GM23338 (cell line): ENCODE measurements at regions not wholly inside any gene's neighbourhood (a gene's known extent, or its start where the extent isn't known, plus 50 kb on each side); places are given as distances from the start of the nearest gene placed in this dataset.
A peak's percentile ranks its signal among the peaks of the same experiment; 100 is the strongest.

Experiments used
- ATAC-seq: fragments of 200-7000 bp; cut with Tn5 transposase; 3 replicates; pipeline ENCODE4 v1.9.1; 2020
- DNase-seq: peaks from one replicate; pipeline ENCODE4 v3.0.0-alpha.2; 2015; ENCODE audit warnings: low spot score
- H2AFZ ChIP-seq: fragments of 200-600 bp; sonication (generic); 2 replicates; pipeline ENCODE4 v1.8.0; 2016; ENCODE audit warnings: antibody characterized with exemption, mild to moderate bottlenecking, moderate library complexity
- H3F3A ChIP-seq: fragments of 200-600 bp; sonication (generic); replicated peaks from 2 replicates; pipeline ENCODE4 v1.8.0; 2017; ENCODE audit warnings: antibody characterized with exemption, mixed run types, low read depth
- H3K27ac ChIP-seq: fragments of 200-600 bp; sonication (generic); 2 replicates; pipeline ENCODE4 v1.6.1; 2016; ENCODE audit warnings: low read depth
- H3K27me3 ChIP-seq: fragments of 200-600 bp; sonication (generic); 2 replicates; pipeline ENCODE4 v1.8.0; 2016; ENCODE audit warnings: mild to moderate bottlenecking, mixed run types, moderate library complexity; ENCODE audit not compliant: insufficient read depth
- H3K36me3 ChIP-seq: fragments of 200-600 bp; sonication (generic); 2 replicates; pipeline ENCODE4 v1.8.0; 2016; ENCODE audit warnings: mild to moderate bottlenecking; ENCODE audit not compliant: insufficient read depth
- H3K4me1 ChIP-seq: fragments of 200-600 bp; sonication (generic); 2 replicates; pipeline ENCODE4 v1.8.0; 2016; ENCODE audit warnings: mild to moderate bottlenecking, moderate library complexity; ENCODE audit not compliant: insufficient read depth
- H3K4me2 ChIP-seq: fragments of 200-600 bp; sonication (generic); 2 replicates; pipeline ENCODE4 v1.7.1; 2017; ENCODE audit warnings: mixed run types
- H3K4me3 ChIP-seq: fragments of 200-600 bp; sonication (generic); 2 replicates; pipeline ENCODE4 v1.6.1; 2016; ENCODE audit warnings: mixed run types
- H3K79me2 ChIP-seq: fragments of 200-600 bp; sonication (generic); replicated peaks from 2 replicates; pipeline ENCODE4 v1.8.0; 2017; ENCODE audit warnings: mild to moderate bottlenecking; ENCODE audit not compliant: insufficient read depth
- H3K9me2 ChIP-seq: fragments of 200-600 bp; sonication (generic); 2 replicates; pipeline ENCODE4 v1.8.0; 2017; ENCODE audit not compliant: insufficient read depth
- H4K20me1 ChIP-seq: fragments of 200-600 bp; sonication (generic); replicated peaks from 2 replicates; pipeline ENCODE4 v1.8.0; 2017; ENCODE audit warnings: mild to moderate bottlenecking; ENCODE audit not compliant: insufficient read depth
- H3K27ac Mint-ChIP-seq: 2 replicates; pipeline ENCODE4 v1.8.0; 2020; ENCODE audit warnings: inconsistent platforms, mild to moderate bottlenecking, moderate library complexity, mixed read lengths
- H3K27me3 Mint-ChIP-seq: 3 replicates; pipeline ENCODE4 v1.8.0; 2022; ENCODE audit warnings: low read depth, mild to moderate bottlenecking, moderate library complexity, mixed read lengths, inconsistent platforms; ENCODE audit not compliant: insufficient read depth, poor library complexity
- H3K36me3 Mint-ChIP-seq: 3 replicates; pipeline ENCODE4 v1.8.0; 2021; ENCODE audit warnings: low read depth, mild to moderate bottlenecking, inconsistent platforms, moderate library complexity, mixed read lengths
- H3K4me1 Mint-ChIP-seq: 3 replicates; pipeline ENCODE4 v1.8.0; 2020; ENCODE audit warnings: mild to moderate bottlenecking, inconsistent platforms, mixed read lengths
- H3K4me3 Mint-ChIP-seq: 3 replicates; pipeline ENCODE4 v1.8.0; 2021; ENCODE audit warnings: moderate library complexity, mild to moderate bottlenecking, inconsistent platforms, mixed read lengths
- H3K9me3 Mint-ChIP-seq: 3 replicates; pipeline ENCODE4 v1.8.0; 2020; ENCODE audit warnings: moderate library complexity, mild to moderate bottlenecking, inconsistent platforms, mixed read lengths
- CREB1 ChIP-seq: fragments of 250-450 bp; sonication (Bioruptor Pico); IDR thresholded peaks from 2 replicates; pipeline ENCODE4 v1.5.0; 2020; ENCODE audit warnings: low read depth, mild to moderate bottlenecking, moderate library complexity
- EZH2 ChIP-seq: fragments of 200-600 bp; sonication (generic); IDR thresholded peaks from one replicate; pipeline ENCODE4 v1.8.0; 2017; ENCODE audit warnings: antibody characterized with exemption, mild to moderate bottlenecking, low read depth; ENCODE audit not compliant: unreplicated experiment
- EZH2phosphoT487 ChIP-seq: fragments of 200-600 bp; sonication (generic); IDR thresholded peaks from one replicate; pipeline ENCODE4 v1.8.1; 2018; ENCODE audit warnings: antibody characterized with exemption; ENCODE audit not compliant: unreplicated experiment
- NANOG ChIP-seq: IDR thresholded peaks from 2 replicates; pipeline ENCODE4 v1.6.1; 2016; ENCODE audit warnings: antibody characterized with exemption, borderline replicate concordance
- STAT1 ChIP-seq: IDR thresholded peaks from one replicate; pipeline ENCODE4 v1.6.1; 2016; ENCODE audit warnings: antibody characterized with exemption; ENCODE audit not compliant: unreplicated experiment
- ZNF114 ChIP-seq: fragments of 250-450 bp; sonication (Bioruptor Pico); IDR thresholded peaks from 2 replicates; pipeline ENCODE4 v1.5.0; 2020; ENCODE audit warnings: mild to moderate bottlenecking, moderate library complexity
- ZNF331 ChIP-seq: fragments of 250-450 bp; sonication (Bioruptor Pico); IDR thresholded peaks from 2 replicates; pipeline ENCODE4 v1.5.0; 2020; ENCODE audit warnings: low read depth, mild to moderate bottlenecking, moderate library complexity
- TF ChIP-seq, protein P1 (sequence below): IDR thresholded peaks from 2 replicates; pipeline ENCODE4 v1.6.1; 2016; ENCODE audit warnings: antibody characterized with exemption
- TF ChIP-seq, protein P2 (sequence below), 2 experiments: fragments of 200-600 bp in 1 of 2; sonication (generic) in 1 of 2; conservative IDR thresholded peaks; 2 replicates each; pipeline versions ENCODE4 v1.5.1 to v1.6.1; 2016 to 2017; ENCODE audit warnings: antibody characterized with exemption in 2 of 2, low read depth in 2 of 2, mild to moderate bottlenecking in 2 of 2, moderate library complexity in 1 of 2
- TF ChIP-seq, protein P3 (sequence below): IDR thresholded peaks from one replicate; pipeline ENCODE4 v1.6.1; 2018; ENCODE audit warnings: antibody characterized with exemption; ENCODE audit not compliant: unreplicated experiment

DNA sequence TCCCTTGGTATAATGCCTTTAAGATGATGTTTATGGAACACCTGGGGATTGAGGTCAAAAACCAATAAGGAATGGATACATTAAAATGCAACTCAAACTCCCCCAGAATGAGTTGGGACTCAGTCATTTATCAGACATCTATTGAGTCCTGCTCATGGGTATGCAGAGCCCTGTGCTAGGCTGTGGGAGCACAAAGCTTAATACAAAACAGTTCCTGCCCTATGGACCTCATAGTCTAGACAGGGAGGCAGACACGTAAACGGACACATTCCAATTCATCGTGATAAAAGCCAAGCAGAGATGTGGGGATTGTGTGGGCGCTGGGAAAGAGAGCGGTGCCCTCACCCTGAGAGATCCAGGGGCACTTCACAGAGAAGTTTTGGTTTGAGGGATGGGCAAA is 181.7 kb downstream of the PTEN start:
- no peaks in the 10 kb centered on the region for H3K36me3 ChIP-seq
- H3K9me2 ChIP-seq = peaks cover 25% of the 10 kb centered on the region
- 0 out of 2 replicates have a peak, but pooled peaks cover 4% of the 10 kb centered on the region for H3K4me1 ChIP-seq
- no peaks in the 10 kb centered on the region for H3K27me3 ChIP-seq
- no peak overlapping the region for H3K4me2 ChIP-seq
- no peaks in the 10 kb centered on the region for H3K79me2 ChIP-seq
- Mint-ChIP-seq H3K36me3 (peaks cover 6% of the 10 kb centered on the region; the same call in 1 of the 3 replicates), H3K9me3 (peaks cover 3% of the 10 kb centered on the region; the same call in 1 of the 3 replicates), H3K27ac (no peak overlapping the region), H3K27me3 (peaks cover 2% of the 10 kb centered on the region), H3K4me3 (no peak overlapping the region), H3K4me1 (peaks cover 25% of the 10 kb centered on the region)
- H3K27ac ChIP-seq = no peak overlapping the region
- TF ChIP-seq ZNF114 (CRISPR knock-in tag) (no peak), ZNF331 (CRISPR knock-in tag) (no peak)
- H4K20me1 ChIP-seq = no peaks in the 10 kb centered on the region
- H2AFZ ChIP-seq = peak overlapping the region; percentile 63; the same call in 1 of the 2 replicates
- H3K4me3 ChIP-seq = no peak overlapping the region
- no peaks in the 10 kb centered on the region for H3F3A ChIP-seq
- DNase-seq = no peak
- no peak for ATAC-seq

DNA sequence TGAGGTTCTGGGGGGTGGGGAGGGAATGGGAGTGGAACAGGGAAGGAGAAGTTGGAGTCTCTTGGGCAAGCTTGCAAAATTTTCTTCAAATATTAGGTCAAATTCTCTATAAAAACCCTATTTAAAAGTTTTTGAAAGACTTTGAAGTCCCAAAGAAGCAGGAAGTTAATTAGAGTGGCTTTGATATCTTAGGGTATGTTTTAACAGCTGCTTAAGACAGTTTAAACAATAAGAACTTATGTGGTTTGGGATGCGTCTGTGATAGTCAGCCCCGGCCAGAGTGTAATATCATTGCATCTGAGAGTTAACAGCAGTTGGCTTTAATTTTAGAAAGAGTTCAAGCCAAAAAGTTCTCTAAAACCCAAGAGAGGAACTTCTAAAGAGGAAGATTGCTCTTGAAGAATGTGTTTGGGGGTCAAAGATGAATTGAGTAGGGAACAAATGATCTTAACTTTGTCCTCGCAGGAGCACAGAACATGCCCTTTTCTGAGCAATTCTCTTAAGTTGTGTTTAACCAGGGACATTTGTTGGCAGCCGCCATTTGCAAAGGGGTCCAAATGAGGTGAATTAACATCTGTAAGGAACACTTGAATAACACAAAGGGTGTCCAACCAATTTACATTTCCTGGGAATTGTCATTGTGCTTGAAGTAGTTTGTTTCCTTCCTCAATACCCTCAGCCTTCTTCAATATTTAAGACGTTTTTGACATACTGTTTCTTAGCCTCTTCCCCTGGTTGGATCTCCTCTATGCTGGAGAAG is 182.4 kb downstream of the PTEN start:
- TF ChIP-seq ZNF331 (CRISPR knock-in tag) = no peak
- TF ChIP-seq NANOG = peak; percentile 28; the same call in 1 of the 2 replicates
- 0 out of 2 replicates have a peak overlapping the region, but pooled peaks have one; percentile 7 for H3K27ac Mint-ChIP-seq
- ATAC-seq (no peak), DNase-seq (peak; percentile 24)
- no peaks in the 10 kb centered on the region for H3K27me3 ChIP-seq
- H2AFZ ChIP-seq = 0 out of 2 replicates have a peak overlapping the region, but pooled peaks have one; percentile 1
- H3F3A ChIP-seq = no peaks in the 10 kb centered on the region
- H3K4me2 ChIP-seq = no peak overlapping the region; the same call in 1 of the 2 replicates
- no peaks in the 10 kb centered on the region for H3K36me3 ChIP-seq
- no peak overlapping the region for H3K27ac ChIP-seq
- H3K36me3 Mint-ChIP-seq = peaks cover 6% of the 10 kb centered on the region; the same call in 1 of the 3 replicates
- no peak overlapping the region for H3K4me3 ChIP-seq
- H3K27me3 Mint-ChIP-seq = peaks cover 2% of the 10 kb centered on the region
- H3K9me3 Mint-ChIP-seq = peaks cover 3% of the 10 kb centered on the region; the same call in 1 of the 3 replicates
- no peak overlapping the region for H3K4me3 Mint-ChIP-seq
- 0 out of 2 replicates have a peak, but pooled peaks cover 4% of the 10 kb centered on the region for H3K4me1 ChIP-seq
- no peaks in the 10 kb centered on the region for H4K20me1 ChIP-seq
- H3K9me2 ChIP-seq = peaks cover 25% of the 10 kb centered on the region
- peaks cover 25% of the 10 kb centered on the region for H3K4me1 Mint-ChIP-seq
- no peaks in the 10 kb centered on the region for H3K79me2 ChIP-seq

DNA sequence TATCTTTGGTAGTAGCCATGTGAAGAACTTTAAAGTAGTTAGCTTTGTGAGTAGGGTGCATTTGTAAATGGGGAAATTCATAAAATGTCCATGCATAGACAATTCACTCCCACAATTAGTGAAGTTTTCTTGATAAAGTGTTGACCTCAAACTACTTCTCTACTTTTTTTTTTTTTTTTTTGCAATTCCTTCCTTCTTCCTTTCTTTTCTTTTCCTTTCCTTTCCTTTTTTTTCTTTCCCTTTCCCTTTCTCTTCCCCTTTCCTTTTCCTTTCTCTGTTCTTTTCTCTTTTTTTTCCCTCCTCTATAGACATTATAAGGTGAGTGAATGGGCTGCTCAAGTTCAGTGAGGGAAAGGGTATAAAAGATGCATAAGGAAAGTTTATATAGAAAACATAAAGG is 184.2 kb downstream of the PTEN start:
- peaks cover 6% of the 10 kb centered on the region; the same call in 1 of the 3 replicates for H3K36me3 Mint-ChIP-seq
- H3K4me3 ChIP-seq = no peak overlapping the region
- no peak overlapping the region for H3K27ac ChIP-seq
- H3K79me2 ChIP-seq = no peaks in the 10 kb centered on the region
- H3K9me2 ChIP-seq = peaks cover 25% of the 10 kb centered on the region
- peaks cover 3% of the 10 kb centered on the region; the same call in 1 of the 3 replicates for H3K9me3 Mint-ChIP-seq
- peaks cover 25% of the 10 kb centered on the region for H3K4me1 Mint-ChIP-seq
- H3F3A ChIP-seq = no peaks in the 10 kb centered on the region
- no peak for DNase-seq
- H3K27ac Mint-ChIP-seq = no peak overlapping the region
- no peaks in the 10 kb centered on the region for H3K27me3 ChIP-seq
- H4K20me1 ChIP-seq = no peaks in the 10 kb centered on the region
- no peak overlapping the region for H3K4me2 ChIP-seq
- ATAC-seq = no peak
- H3K4me3 Mint-ChIP-seq = no peak overlapping the region
- no peak overlapping the region for H2AFZ ChIP-seq
- H3K36me3 ChIP-seq = no peaks in the 10 kb centered on the region
- 0 out of 2 replicates have a peak, but pooled peaks cover 4% of the 10 kb centered on the region for H3K4me1 ChIP-seq
- peaks cover 2% of the 10 kb centered on the region for H3K27me3 Mint-ChIP-seq
- TF ChIP-seq NANOG = no peak
- TF ChIP-seq STAT1 = no peak
- TF ChIP-seq CREB1 = no peak
- no peak for TF ChIP-seq ZNF114 (CRISPR knock-in tag)
- no peak for TF ChIP-seq EZH2
- TF ChIP-seq, protein P1, sequence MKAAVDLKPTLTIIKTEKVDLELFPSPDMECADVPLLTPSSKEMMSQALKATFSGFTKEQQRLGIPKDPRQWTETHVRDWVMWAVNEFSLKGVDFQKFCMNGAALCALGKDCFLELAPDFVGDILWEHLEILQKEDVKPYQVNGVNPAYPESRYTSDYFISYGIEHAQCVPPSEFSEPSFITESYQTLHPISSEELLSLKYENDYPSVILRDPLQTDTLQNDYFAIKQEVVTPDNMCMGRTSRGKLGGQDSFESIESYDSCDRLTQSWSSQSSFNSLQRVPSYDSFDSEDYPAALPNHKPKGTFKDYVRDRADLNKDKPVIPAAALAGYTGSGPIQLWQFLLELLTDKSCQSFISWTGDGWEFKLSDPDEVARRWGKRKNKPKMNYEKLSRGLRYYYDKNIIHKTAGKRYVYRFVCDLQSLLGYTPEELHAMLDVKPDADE = no peak
- no peak for TF ChIP-seq EZH2phosphoT487
- TF ChIP-seq ZNF331 (CRISPR knock-in tag) = no peak
- TF ChIP-seq, protein P2, sequence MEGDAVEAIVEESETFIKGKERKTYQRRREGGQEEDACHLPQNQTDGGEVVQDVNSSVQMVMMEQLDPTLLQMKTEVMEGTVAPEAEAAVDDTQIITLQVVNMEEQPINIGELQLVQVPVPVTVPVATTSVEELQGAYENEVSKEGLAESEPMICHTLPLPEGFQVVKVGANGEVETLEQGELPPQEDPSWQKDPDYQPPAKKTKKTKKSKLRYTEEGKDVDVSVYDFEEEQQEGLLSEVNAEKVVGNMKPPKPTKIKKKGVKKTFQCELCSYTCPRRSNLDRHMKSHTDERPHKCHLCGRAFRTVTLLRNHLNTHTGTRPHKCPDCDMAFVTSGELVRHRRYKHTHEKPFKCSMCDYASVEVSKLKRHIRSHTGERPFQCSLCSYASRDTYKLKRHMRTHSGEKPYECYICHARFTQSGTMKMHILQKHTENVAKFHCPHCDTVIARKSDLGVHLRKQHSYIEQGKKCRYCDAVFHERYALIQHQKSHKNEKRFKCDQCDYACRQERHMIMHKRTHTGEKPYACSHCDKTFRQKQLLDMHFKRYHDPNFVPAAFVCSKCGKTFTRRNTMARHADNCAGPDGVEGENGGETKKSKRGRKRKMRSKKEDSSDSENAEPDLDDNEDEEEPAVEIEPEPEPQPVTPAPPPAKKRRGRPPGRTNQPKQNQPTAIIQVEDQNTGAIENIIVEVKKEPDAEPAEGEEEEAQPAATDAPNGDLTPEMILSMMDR (conservative IDR thresholded peaks at IDR 0.05; ENCODE audit: low read depth in 2 of 2) = no peak
- TF ChIP-seq, protein P3, sequence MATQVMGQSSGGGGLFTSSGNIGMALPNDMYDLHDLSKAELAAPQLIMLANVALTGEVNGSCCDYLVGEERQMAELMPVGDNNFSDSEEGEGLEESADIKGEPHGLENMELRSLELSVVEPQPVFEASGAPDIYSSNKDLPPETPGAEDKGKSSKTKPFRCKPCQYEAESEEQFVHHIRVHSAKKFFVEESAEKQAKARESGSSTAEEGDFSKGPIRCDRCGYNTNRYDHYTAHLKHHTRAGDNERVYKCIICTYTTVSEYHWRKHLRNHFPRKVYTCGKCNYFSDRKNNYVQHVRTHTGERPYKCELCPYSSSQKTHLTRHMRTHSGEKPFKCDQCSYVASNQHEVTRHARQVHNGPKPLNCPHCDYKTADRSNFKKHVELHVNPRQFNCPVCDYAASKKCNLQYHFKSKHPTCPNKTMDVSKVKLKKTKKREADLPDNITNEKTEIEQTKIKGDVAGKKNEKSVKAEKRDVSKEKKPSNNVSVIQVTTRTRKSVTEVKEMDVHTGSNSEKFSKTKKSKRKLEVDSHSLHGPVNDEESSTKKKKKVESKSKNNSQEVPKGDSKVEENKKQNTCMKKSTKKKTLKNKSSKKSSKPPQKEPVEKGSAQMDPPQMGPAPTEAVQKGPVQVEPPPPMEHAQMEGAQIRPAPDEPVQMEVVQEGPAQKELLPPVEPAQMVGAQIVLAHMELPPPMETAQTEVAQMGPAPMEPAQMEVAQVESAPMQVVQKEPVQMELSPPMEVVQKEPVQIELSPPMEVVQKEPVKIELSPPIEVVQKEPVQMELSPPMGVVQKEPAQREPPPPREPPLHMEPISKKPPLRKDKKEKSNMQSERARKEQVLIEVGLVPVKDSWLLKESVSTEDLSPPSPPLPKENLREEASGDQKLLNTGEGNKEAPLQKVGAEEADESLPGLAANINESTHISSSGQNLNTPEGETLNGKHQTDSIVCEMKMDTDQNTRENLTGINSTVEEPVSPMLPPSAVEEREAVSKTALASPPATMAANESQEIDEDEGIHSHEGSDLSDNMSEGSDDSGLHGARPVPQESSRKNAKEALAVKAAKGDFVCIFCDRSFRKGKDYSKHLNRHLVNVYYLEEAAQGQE = no peak
